GM23338 (cell line): ENCODE measurements at regions not wholly inside any gene's neighbourhood (a gene's known extent, or its start where the extent isn't known, plus 50 kb on each side); places are given as distances from the start of the nearest gene placed in this dataset.

Experiments
- ATAC-seq: fragments of 200-7000 bp; cut with Tn5 transposase; 3 replicates; pipeline ENCODE4 v1.9.1; 2020
- DNase-seq: peaks from one replicate; pipeline ENCODE4 v3.0.0-alpha.2; 2015; ENCODE audit warnings: low spot score
- H2AFZ ChIP-seq: fragments of 200-600 bp; sonication (generic); 2 replicates; pipeline ENCODE4 v1.8.0; 2016; ENCODE audit warnings: antibody characterized with exemption, mild to moderate bottlenecking, moderate library complexity
- H3F3A ChIP-seq: fragments of 200-600 bp; sonication (generic); replicated peaks from 2 replicates; pipeline ENCODE4 v1.8.0; 2017; ENCODE audit warnings: antibody characterized with exemption, mixed run types, low read depth
- H3K27ac ChIP-seq: fragments of 200-600 bp; sonication (generic); 2 replicates; pipeline ENCODE4 v1.6.1; 2016; ENCODE audit warnings: low read depth
- H3K27me3 ChIP-seq: fragments of 200-600 bp; sonication (generic); 2 replicates; pipeline ENCODE4 v1.8.0; 2016; ENCODE audit warnings: mild to moderate bottlenecking, mixed run types, moderate library complexity; ENCODE audit not compliant: insufficient read depth
- H3K36me3 ChIP-seq: fragments of 200-600 bp; sonication (generic); 2 replicates; pipeline ENCODE4 v1.8.0; 2016; ENCODE audit warnings: mild to moderate bottlenecking; ENCODE audit not compliant: insufficient read depth
- H3K4me1 ChIP-seq: fragments of 200-600 bp; sonication (generic); 2 replicates; pipeline ENCODE4 v1.8.0; 2016; ENCODE audit warnings: mild to moderate bottlenecking, moderate library complexity; ENCODE audit not compliant: insufficient read depth
- H3K4me2 ChIP-seq: fragments of 200-600 bp; sonication (generic); 2 replicates; pipeline ENCODE4 v1.7.1; 2017; ENCODE audit warnings: mixed run types
- H3K4me3 ChIP-seq: fragments of 200-600 bp; sonication (generic); 2 replicates; pipeline ENCODE4 v1.6.1; 2016; ENCODE audit warnings: mixed run types
- H3K79me2 ChIP-seq: fragments of 200-600 bp; sonication (generic); replicated peaks from 2 replicates; pipeline ENCODE4 v1.8.0; 2017; ENCODE audit warnings: mild to moderate bottlenecking; ENCODE audit not compliant: insufficient read depth
- H3K9me2 ChIP-seq: fragments of 200-600 bp; sonication (generic); 2 replicates; pipeline ENCODE4 v1.8.0; 2017; ENCODE audit not compliant: insufficient read depth
- H4K20me1 ChIP-seq: fragments of 200-600 bp; sonication (generic); replicated peaks from 2 replicates; pipeline ENCODE4 v1.8.0; 2017; ENCODE audit warnings: mild to moderate bottlenecking; ENCODE audit not compliant: insufficient read depth
- H3K27ac Mint-ChIP-seq: 2 replicates; pipeline ENCODE4 v1.8.0; 2020; ENCODE audit warnings: inconsistent platforms, mild to moderate bottlenecking, moderate library complexity, mixed read lengths
- H3K27me3 Mint-ChIP-seq: 3 replicates; pipeline ENCODE4 v1.8.0; 2022; ENCODE audit warnings: low read depth, mild to moderate bottlenecking, moderate library complexity, mixed read lengths, inconsistent platforms; ENCODE audit not compliant: insufficient read depth, poor library complexity
- H3K36me3 Mint-ChIP-seq: 3 replicates; pipeline ENCODE4 v1.8.0; 2021; ENCODE audit warnings: low read depth, mild to moderate bottlenecking, inconsistent platforms, moderate library complexity, mixed read lengths
- H3K4me1 Mint-ChIP-seq: 3 replicates; pipeline ENCODE4 v1.8.0; 2020; ENCODE audit warnings: mild to moderate bottlenecking, inconsistent platforms, mixed read lengths
- H3K4me3 Mint-ChIP-seq: 3 replicates; pipeline ENCODE4 v1.8.0; 2021; ENCODE audit warnings: moderate library complexity, mild to moderate bottlenecking, inconsistent platforms, mixed read lengths
- H3K9me3 Mint-ChIP-seq: 3 replicates; pipeline ENCODE4 v1.8.0; 2020; ENCODE audit warnings: moderate library complexity, mild to moderate bottlenecking, inconsistent platforms, mixed read lengths
- CREB1 ChIP-seq: fragments of 250-450 bp; sonication (Bioruptor Pico); IDR thresholded peaks from 2 replicates; pipeline ENCODE4 v1.5.0; 2020; ENCODE audit warnings: low read depth, mild to moderate bottlenecking, moderate library complexity
- CTCF ChIP-seq, 2 experiments: fragments of 200-600 bp in 1 of 2; sonication (generic) in 1 of 2; conservative IDR thresholded peaks; 2 replicates each; pipeline versions ENCODE4 v1.5.1 to v1.6.1; 2016 to 2017; ENCODE audit warnings: antibody characterized with exemption in 2 of 2, low read depth in 2 of 2, mild to moderate bottlenecking in 2 of 2, moderate library complexity in 1 of 2
- EZH2 ChIP-seq: fragments of 200-600 bp; sonication (generic); IDR thresholded peaks from one replicate; pipeline ENCODE4 v1.8.0; 2017; ENCODE audit warnings: antibody characterized with exemption, mild to moderate bottlenecking, low read depth; ENCODE audit not compliant: unreplicated experiment
- EZH2phosphoT487 ChIP-seq: fragments of 200-600 bp; sonication (generic); IDR thresholded peaks from one replicate; pipeline ENCODE4 v1.8.1; 2018; ENCODE audit warnings: antibody characterized with exemption; ENCODE audit not compliant: unreplicated experiment
- NANOG ChIP-seq: IDR thresholded peaks from 2 replicates; pipeline ENCODE4 v1.6.1; 2016; ENCODE audit warnings: antibody characterized with exemption, borderline replicate concordance
- STAT1 ChIP-seq: IDR thresholded peaks from one replicate; pipeline ENCODE4 v1.6.1; 2016; ENCODE audit warnings: antibody characterized with exemption; ENCODE audit not compliant: unreplicated experiment
- ZNF331 ChIP-seq: fragments of 250-450 bp; sonication (Bioruptor Pico); IDR thresholded peaks from 2 replicates; pipeline ENCODE4 v1.5.0; 2020; ENCODE audit warnings: low read depth, mild to moderate bottlenecking, moderate library complexity
- ZNF462 ChIP-seq: fragments of 250-450 bp; sonication (Bioruptor Pico); IDR thresholded peaks from 2 replicates; pipeline ENCODE4 v1.5.0; 2020; ENCODE audit warnings: mild to moderate bottlenecking, moderate library complexity

GRCh38 chr10:61325223-61325960 lies 127.8 kb downstream of the TMEM26 start:
- TF ChIP-seq ZNF331 (CRISPR knock-in tag) (no peak), EZH2 (no peak), CTCF (conservative IDR thresholded peaks at IDR 0.05; ENCODE audit: low read depth in 2 of 2) (no peak), STAT1 (no peak), CREB1 (CRISPR knock-in tag) (no peak), NANOG (no peak)
- no peaks in the 10 kb centered on the region for H3K79me2 ChIP-seq
- no peak overlapping the region for H3K4me2 ChIP-seq
- H3K9me3 Mint-ChIP-seq = peaks cover 25% of the 10 kb centered on the region
- H3K27me3 ChIP-seq = no peaks in the 10 kb centered on the region
- H3F3A ChIP-seq = no peaks in the 10 kb centered on the region
- peaks cover 12% of the 10 kb centered on the region for H3K36me3 ChIP-seq
- H3K4me1 ChIP-seq = no peaks in the 10 kb centered on the region
- ATAC-seq (no peak), DNase-seq (no peak)
- no peaks in the 10 kb centered on the region for H4K20me1 ChIP-seq
- no peak overlapping the region for H3K4me3 Mint-ChIP-seq
- peaks cover 5% of the 10 kb centered on the region; the same call in 1 of the 3 replicates for H3K4me1 Mint-ChIP-seq
- H3K9me2 ChIP-seq = no peaks in the 10 kb centered on the region
- peak overlapping the region; percentile 53; the same call in 1 of the 2 replicates for H2AFZ ChIP-seq
- H3K27me3 Mint-ChIP-seq = no peaks in the 10 kb centered on the region
- peaks cover 24% of the 10 kb centered on the region; the same call in 2 of the 3 replicates for H3K36me3 Mint-ChIP-seq
- H3K27ac Mint-ChIP-seq = no peak overlapping the region
- H3K4me3 ChIP-seq = no peak overlapping the region
- no peak overlapping the region for H3K27ac ChIP-seq

GRCh38 chr10:61323726-61324125 lies 129.5 kb downstream of the TMEM26 start:
- Histone ChIP-seq H3K36me3 (peaks cover 3% of the 10 kb centered on the region; the same call in 1 of the 2 replicates), H3K79me2 (no peaks in the 10 kb centered on the region), H2AFZ (no peak overlapping the region), H3K27me3 (no peaks in the 10 kb centered on the region), H3F3A (no peaks in the 10 kb centered on the region), H4K20me1 (no peaks in the 10 kb centered on the region), H3K4me2 (no peak overlapping the region), H3K27ac (no peak overlapping the region), H3K4me3 (no peak overlapping the region), H3K9me2 (no peaks in the 10 kb centered on the region), H3K4me1 (no peaks in the 10 kb centered on the region)
- H3K27me3 Mint-ChIP-seq = no peaks in the 10 kb centered on the region
- peaks cover 8% of the 10 kb centered on the region for H3K9me3 Mint-ChIP-seq
- no peak overlapping the region for H3K4me3 Mint-ChIP-seq
- H3K36me3 Mint-ChIP-seq = peaks cover 10% of the 10 kb centered on the region; the same call in 2 of the 3 replicates
- TF ChIP-seq ZNF462 (CRISPR knock-in tag) (no peak), CTCF (conservative IDR thresholded peaks at IDR 0.05; ENCODE audit: low read depth in 2 of 2) (no peak), EZH2 (no peak), EZH2phosphoT487 (no peak)
- H3K4me1 Mint-ChIP-seq = peaks cover 5% of the 10 kb centered on the region; the same call in 1 of the 3 replicates
- ATAC-seq (no peak), DNase-seq (no peak)
- no peak overlapping the region for H3K27ac Mint-ChIP-seq
